Chondrocyte (in vitro differentiated cells): ENCODE measurements at regions not wholly inside any gene's neighbourhood (a gene's known extent, or its start where the extent isn't known, plus 50 kb on each side); places are given as distances from the start of the nearest gene placed in this dataset.

Experiments used
- DNase-seq: peaks from one replicate; pipeline ENCODE4 v3.0.0; 2021; ENCODE audit warnings: mixed read lengths, low spot score
- H3K27ac Mint-ChIP-seq: one replicate; pipeline ENCODE4 v1.8.0; 2021; ENCODE audit warnings: mild to moderate bottlenecking, moderate library complexity, mixed read lengths; ENCODE audit not compliant: unreplicated experiment
- H3K27me3 Mint-ChIP-seq: 2 replicates; pipeline ENCODE4 v1.8.0; 2021; ENCODE audit warnings: low read depth, mixed read lengths
- H3K36me3 Mint-ChIP-seq: 2 replicates; pipeline ENCODE4 v1.8.0; 2021; ENCODE audit warnings: low read depth, mixed read lengths
- H3K4me1 Mint-ChIP-seq: 2 replicates; pipeline ENCODE4 v1.8.0; 2021; ENCODE audit warnings: low read depth, mild to moderate bottlenecking, mixed read lengths
- H3K4me3 Mint-ChIP-seq: one replicate; pipeline ENCODE4 v1.8.0; 2021; ENCODE audit warnings: mild to moderate bottlenecking, moderate library complexity, mixed read lengths; ENCODE audit not compliant: unreplicated experiment
- H3K9me3 Mint-ChIP-seq: 2 replicates; pipeline ENCODE4 v1.8.0; 2021; ENCODE audit warnings: low read depth, mixed read lengths
- TF ChIP-seq, protein P1 (sequence below): fragments of 200-600 bp; sonication (generic); IDR thresholded peaks from 2 replicates; pipeline ENCODE4 v1.5.0; 2021; ENCODE audit warnings: antibody characterized with exemption, mild to moderate bottlenecking, moderate library complexity

DNA sequence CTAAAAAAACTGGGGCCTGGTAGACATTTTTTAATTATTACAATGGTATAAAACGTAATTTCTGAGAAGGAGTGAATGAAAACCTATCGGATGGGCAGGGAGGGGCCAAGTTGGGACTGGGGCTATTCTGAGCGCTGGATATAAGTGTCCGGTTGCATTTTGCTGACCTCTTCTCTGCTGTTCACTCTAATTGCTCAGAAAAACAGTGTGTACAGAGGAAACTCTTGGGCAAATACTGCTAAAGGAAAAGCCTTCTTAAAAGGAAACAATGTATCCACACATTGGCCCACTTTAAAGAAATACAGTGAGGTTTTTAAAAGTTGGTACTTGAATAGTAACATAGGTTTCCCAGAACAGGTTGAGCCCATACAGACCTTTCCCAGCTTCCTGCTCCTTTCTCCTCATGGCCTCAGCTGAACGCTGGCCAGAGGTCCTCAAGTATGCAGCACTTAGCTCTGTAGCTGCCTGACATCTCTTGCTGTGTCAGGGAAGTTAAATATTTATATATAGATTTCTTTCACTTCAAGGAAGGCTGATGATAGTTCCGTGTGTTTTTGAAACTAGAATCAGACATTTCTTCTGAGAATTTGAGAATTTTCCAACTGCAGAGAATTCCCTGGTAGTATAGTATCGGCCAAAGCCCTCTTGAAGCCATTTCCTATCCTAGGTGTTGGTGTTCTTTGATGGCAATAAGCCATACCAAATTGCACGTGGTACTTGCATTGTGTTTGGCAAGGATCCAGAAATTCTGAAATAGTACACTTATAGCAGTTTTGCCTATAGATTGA, 97.1 kb upstream of the SLC4A4 start:
- DNase-seq = no peak

DNA sequence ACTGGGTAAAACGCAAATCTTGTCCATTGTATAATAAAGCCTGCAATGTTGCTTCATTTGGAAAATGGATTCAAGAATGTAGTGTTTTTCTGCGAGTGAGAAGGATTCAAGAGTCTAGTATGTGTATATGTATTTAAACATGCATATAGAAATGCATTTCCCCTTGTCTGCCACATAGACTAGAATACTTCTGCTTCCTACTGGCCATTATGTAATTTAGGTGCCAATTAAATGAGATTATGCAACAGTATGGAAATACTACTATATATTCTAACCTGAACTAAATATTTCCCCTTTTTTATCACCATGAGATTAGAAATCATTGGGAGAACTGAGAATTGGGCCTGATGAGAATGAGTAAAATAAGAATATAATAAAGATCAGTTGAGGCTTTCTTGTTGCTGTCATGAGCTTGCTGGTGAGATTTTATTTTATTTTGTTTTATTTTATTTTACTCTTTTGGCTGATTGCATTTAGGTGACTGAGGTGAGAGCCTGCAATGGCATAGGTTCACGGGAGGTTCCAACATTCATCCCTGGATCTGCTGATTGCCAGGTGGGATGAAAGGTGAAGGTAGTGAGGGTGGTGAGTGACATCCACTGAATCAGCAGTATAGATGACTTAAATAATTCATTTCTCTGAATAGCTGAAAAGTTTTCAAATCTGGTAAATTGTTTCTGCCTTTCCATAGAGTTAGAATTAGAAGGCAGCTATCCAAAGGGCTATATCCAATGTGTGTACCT, 95.6 kb upstream of the SLC4A4 start:
- no peak for DNase-seq
- H3K9me3 Mint-ChIP-seq = no peaks in the 10 kb centered on the region
- no peaks in the 10 kb centered on the region for H3K36me3 Mint-ChIP-seq
- H3K27ac Mint-ChIP-seq = no peak overlapping the region
- H3K4me1 Mint-ChIP-seq = peaks cover 43% of the 10 kb centered on the region
- TF ChIP-seq, protein P1, sequence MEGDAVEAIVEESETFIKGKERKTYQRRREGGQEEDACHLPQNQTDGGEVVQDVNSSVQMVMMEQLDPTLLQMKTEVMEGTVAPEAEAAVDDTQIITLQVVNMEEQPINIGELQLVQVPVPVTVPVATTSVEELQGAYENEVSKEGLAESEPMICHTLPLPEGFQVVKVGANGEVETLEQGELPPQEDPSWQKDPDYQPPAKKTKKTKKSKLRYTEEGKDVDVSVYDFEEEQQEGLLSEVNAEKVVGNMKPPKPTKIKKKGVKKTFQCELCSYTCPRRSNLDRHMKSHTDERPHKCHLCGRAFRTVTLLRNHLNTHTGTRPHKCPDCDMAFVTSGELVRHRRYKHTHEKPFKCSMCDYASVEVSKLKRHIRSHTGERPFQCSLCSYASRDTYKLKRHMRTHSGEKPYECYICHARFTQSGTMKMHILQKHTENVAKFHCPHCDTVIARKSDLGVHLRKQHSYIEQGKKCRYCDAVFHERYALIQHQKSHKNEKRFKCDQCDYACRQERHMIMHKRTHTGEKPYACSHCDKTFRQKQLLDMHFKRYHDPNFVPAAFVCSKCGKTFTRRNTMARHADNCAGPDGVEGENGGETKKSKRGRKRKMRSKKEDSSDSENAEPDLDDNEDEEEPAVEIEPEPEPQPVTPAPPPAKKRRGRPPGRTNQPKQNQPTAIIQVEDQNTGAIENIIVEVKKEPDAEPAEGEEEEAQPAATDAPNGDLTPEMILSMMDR = no peak
- H3K27me3 Mint-ChIP-seq = no peaks in the 10 kb centered on the region
- no peak overlapping the region for H3K4me3 Mint-ChIP-seq

More for the DNA sequence above, 97.1 kb upstream of the SLC4A4 start:
- Mint-ChIP-seq H3K4me3 (no peak overlapping the region), H3K27me3 (no peaks in the 10 kb centered on the region), H3K36me3 (no peaks in the 10 kb centered on the region), H3K4me1 (peaks cover 55% of the 10 kb centered on the region), H3K27ac (peak overlapping the region; percentile 79), H3K9me3 (no peaks in the 10 kb centered on the region)
- TF ChIP-seq, protein P1 = no peak

DNA sequence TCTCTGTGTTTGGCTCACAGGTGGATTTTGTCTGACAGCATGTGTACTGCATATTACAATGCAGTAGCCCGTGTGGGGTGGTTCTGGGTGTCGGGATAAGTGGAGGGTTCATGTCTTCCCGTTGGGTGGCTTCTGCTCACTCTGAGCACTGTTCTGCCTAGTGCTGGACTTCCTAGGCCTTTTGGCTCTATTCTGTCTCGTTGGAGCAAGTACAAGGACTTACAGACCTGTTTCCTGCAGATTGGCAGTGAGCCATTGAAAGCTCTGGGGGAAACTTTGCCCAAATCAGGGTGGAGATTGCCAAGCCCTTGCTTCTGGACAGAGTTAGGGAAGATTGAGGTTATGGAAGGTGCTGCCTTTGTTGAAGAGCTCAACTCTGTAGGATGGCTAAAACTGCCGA, 91.1 kb upstream of the SLC4A4 start:
- Mint-ChIP-seq H3K4me3 (no peak overlapping the region), H3K9me3 (no peaks in the 10 kb centered on the region), H3K4me1 (peaks cover 37% of the 10 kb centered on the region), H3K36me3 (no peaks in the 10 kb centered on the region), H3K27me3 (no peaks in the 10 kb centered on the region), H3K27ac (no peak overlapping the region)
- TF ChIP-seq, protein P1 = no peak
- DNase-seq = no peak

DNA sequence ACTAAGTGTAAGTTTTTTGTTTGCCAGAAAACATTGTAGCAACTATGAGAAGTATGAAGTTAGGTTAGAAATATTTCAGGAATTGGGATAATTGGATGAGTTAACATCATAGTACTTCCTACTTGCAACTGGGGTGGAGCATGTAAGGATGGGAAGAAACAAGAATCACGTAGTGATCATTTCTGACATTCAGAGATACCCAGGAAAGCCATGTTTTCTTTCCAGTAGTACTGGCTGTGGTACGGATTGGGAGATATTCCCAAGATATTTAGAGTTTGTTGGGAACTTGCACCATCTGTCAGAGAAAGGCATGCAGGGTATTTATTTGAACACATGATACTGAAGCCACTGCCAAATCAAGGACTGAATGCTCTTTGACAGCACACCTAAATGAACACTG, 87.6 kb upstream of the SLC4A4 start:
- Mint-ChIP-seq H3K27ac (peak overlapping the region; percentile 64), H3K4me3 (no peak overlapping the region), H3K36me3 (peaks cover 3% of the 10 kb centered on the region), H3K27me3 (no peaks in the 10 kb centered on the region), H3K9me3 (no peaks in the 10 kb centered on the region), H3K4me1 (peaks cover 39% of the 10 kb centered on the region)
- TF ChIP-seq, protein P1 = no peak
- no peak for DNase-seq

DNA sequence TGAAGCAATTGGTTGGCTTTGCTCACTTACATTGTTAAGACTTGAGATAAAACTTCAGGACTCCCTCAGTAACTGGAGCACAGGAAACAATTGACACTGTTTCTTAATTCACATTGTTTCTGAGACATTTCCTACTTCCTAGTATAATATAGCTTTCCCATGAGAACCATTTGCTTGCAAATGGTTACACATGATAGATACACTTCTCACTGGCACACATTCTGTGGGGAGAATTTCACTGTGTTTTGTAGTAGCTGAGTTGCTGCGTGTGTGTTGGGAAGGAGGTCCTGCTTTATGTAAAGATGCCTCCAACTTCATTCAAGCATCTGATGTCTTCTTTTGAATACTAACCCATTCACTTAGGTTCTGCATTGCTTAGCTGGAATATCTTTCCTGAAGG, 85.3 kb upstream of the SLC4A4 start:
- peaks cover 39% of the 10 kb centered on the region for H3K4me1 Mint-ChIP-seq
- TF ChIP-seq, protein P1 = no peak
- no peaks in the 10 kb centered on the region for H3K27me3 Mint-ChIP-seq
- H3K4me3 Mint-ChIP-seq = no peak overlapping the region
- DNase-seq = no peak
- no peaks in the 10 kb centered on the region for H3K9me3 Mint-ChIP-seq
- no peak overlapping the region for H3K27ac Mint-ChIP-seq
- peaks cover 8% of the 10 kb centered on the region for H3K36me3 Mint-ChIP-seq
